ENCODE measurements at regions not wholly inside any gene's neighbourhood (a gene's known extent, or its start where the extent isn't known, plus 50 kb on each side); places are given as distances from the start of the nearest gene placed in this dataset.

GRCh38 chr6:92840246-92840930, 579.0 kb downstream of the EPHA7 start:
- no peak for TF ChIP-seq CTCF (IDR thresholded peaks at IDR 0.05)
- no peak for TF ChIP-seq POLR2A (IDR thresholded peaks at IDR 0.05)
- intact Hi-C loops (cut with DNase I; ENCODE audit: low total_unique reads) = no loop called here
- no peak for DNase-seq (ENCODE audit: low spot score in 2 of 2)
- H3K4me3 ChIP-seq (ENCODE audit: low read depth, poor library complexity, severe bottlenecking) = no peak overlapping the region
- 77 to 89% methylated on average over 4 of the region's 4 CpGs for WGBS, 2 donors

- H3K4me3 ChIP-seq (ENCODE audit: low read depth, poor library complexity, severe bottlenecking) = no peak overlapping the region
- WGBS, 2 donors = 92 to 93% methylated on average over 1 of the region's 1 CpG
- DNase-seq (ENCODE audit: low spot score in 2 of 2) = no peak
- intact Hi-C loops (cut with DNase I; ENCODE audit: low total_unique reads) = no loop called here
- TF ChIP-seq CTCF (IDR thresholded peaks at IDR 0.05) = no peak
- no peak for TF ChIP-seq POLR2A (IDR thresholded peaks at IDR 0.05)
Observed at GRCh38 chr6:92828788-92829187, 590.6 kb downstream of the EPHA7 start.

- no peak for DNase-seq (ENCODE audit: low spot score in 2 of 2)
- TF ChIP-seq CTCF (IDR thresholded peaks at IDR 0.05) (no peak), POLR2A (IDR thresholded peaks at IDR 0.05) (no peak)
- 66 to 72% methylated on average over 2 of the region's 2 CpGs for WGBS, 2 donors
- H3K4me3 ChIP-seq (ENCODE audit: low read depth, poor library complexity, severe bottlenecking) = no peak overlapping the region
- intact Hi-C loops (cut with DNase I; ENCODE audit: low total_unique reads) = no loop called here
Observed at GRCh38 chr6:92827104-92827503, 592.3 kb downstream of the EPHA7 start.

GRCh38 chr6:92826633-92827032, 592.7 kb downstream of the EPHA7 start:
- DNase-seq (ENCODE audit: low spot score in 2 of 2) = no peak
- TF ChIP-seq POLR2A (IDR thresholded peaks at IDR 0.05) (no peak), CTCF (IDR thresholded peaks at IDR 0.05) (no peak)
- no peak overlapping the region for H3K4me3 ChIP-seq (ENCODE audit: low read depth, poor library complexity, severe bottlenecking)
- intact Hi-C loops (cut with DNase I; ENCODE audit: low total_unique reads) = no loop called here
- 61 to 70% methylated on average over 5 of the region's 5 CpGs for WGBS, 2 donors

GRCh38 chr6:92822222-92822621, 597.1 kb downstream of the EPHA7 start:
- no peak for DNase-seq (ENCODE audit: low spot score in 2 of 2)
- intact Hi-C loops (cut with DNase I; ENCODE audit: low total_unique reads) = no loop called here
- H3K4me3 ChIP-seq (ENCODE audit: low read depth, poor library complexity, severe bottlenecking) = no peak overlapping the region
- WGBS, 2 donors = 71 to 73% methylated on average over 4 of the region's 4 CpGs
- TF ChIP-seq POLR2A (IDR thresholded peaks at IDR 0.05) (no peak), CTCF (IDR thresholded peaks at IDR 0.05) (no peak)

- intact Hi-C loops (cut with DNase I; ENCODE audit: low total_unique reads) = no loop called here
- DNase-seq (ENCODE audit: low spot score in 2 of 2) = no peak
- TF ChIP-seq CTCF (IDR thresholded peaks at IDR 0.05) (no peak), POLR2A (IDR thresholded peaks at IDR 0.05) (no peak)
- no peak overlapping the region for H3K4me3 ChIP-seq (ENCODE audit: low read depth, poor library complexity, severe bottlenecking)
- 40 to 49% methylated on average over 6 of the region's 6 CpGs for WGBS, 2 donors
Observed at GRCh38 chr6:92820601-92821000, 598.8 kb downstream of the EPHA7 start.
